H1 (cell line): ENCODE measurements at regions not wholly inside any gene's neighbourhood (a gene's known extent, or its start where the extent isn't known, plus 50 kb on each side); places are given as distances from the start of the nearest gene placed in this dataset.

Source experiments
- CBX5 ChIP-seq: fragments of 300-800, 300-1000 bp; sonication (generic); IDR thresholded peaks from 2 replicates; pipeline ENCODE4 v1.7.1; 2016; ENCODE audit warnings: antibody characterized with exemption, low read length, low read depth
- MAFK ChIP-seq: IDR thresholded peaks from 2 replicates; pipeline ENCODE4 v1.6.1; 2012; ENCODE audit warnings: low read depth, mild to moderate bottlenecking, improper control_type of control experiment, low read length

DNA sequence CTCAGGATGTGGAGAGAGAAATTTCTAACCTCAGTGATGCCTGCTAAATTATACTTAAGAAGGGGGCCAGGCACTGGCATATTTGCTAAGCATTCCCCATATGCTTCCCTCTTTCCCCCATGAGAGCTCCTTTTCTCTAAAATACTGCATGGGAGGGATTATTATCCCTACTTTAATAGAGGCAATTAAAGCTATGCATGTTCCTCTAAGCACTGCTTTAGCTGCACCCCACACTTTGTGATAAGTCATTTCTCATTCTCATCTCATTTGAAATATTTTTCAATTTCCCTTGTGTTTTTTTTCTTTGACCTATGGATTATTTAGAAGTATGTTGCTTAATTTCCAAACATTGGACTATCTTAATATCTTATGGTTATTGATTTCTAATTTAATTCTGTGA, 72.1 kb upstream of the CIBAR2 start (continued):
- TF ChIP-seq MAFK (no peak), CBX5 (no peak)
